SK-N-SH (cell line): ENCODE measurements at regions not wholly inside any gene's neighbourhood (a gene's known extent, or its start where the extent isn't known, plus 50 kb on each side); places are given as distances from the start of the nearest gene placed in this dataset.

ENCODE experiments used
- CTCF ChIA-PET: fragments of 300-600, 350-600 bp; formaldehyde crosslinking; extraction: SDS; loops from one replicate; lab custom pipeline; 2021; lab: Yijun Ruan, JAX
- POLR2A ChIA-PET: fragments of 350-600 bp; sonication (Branson Sonifier 250); formaldehyde crosslinking; extraction: SDS; loops from one replicate; lab custom pipeline; 2020; ENCODE audit warnings: antibody characterized with exemption, inconsistent platforms; lab: Yijun Ruan, JAX
- DNase-seq: peaks from one replicate; pipeline ENCODE4 v3.0.0; 2012
- H2AFZ ChIP-seq: fragments of 200-600 bp; sonication (generic); 2 replicates; pipeline ENCODE4 v1.8.1; 2016; ENCODE audit warnings: antibody characterized with exemption, mild to moderate bottlenecking, low read depth
- H3F3A ChIP-seq: fragments of 200-600 bp; sonication (generic); replicated peaks from 2 replicates; pipeline ENCODE3; 2016; ENCODE audit warnings: antibody characterized with exemption, mild to moderate bottlenecking; ENCODE audit not compliant: insufficient read depth
- H3K27ac ChIP-seq, 2 experiments: fragments of 200-500 bp in 1 of 2; fragments of 200-600 bp in 1 of 2; sonication (Bioruptor generic) in 1 of 2; sonication (generic), shearing (Covaris generic) in 1 of 2; 2 replicates each; pipeline versions ENCODE4 v1.5.1 to v1.6.1; 2014 to 2016; ENCODE audit warnings: low read depth in 2 of 2, inconsistent platforms in 1 of 2, low read length in 1 of 2, mild to moderate bottlenecking in 1 of 2, mixed read lengths in 1 of 2
- H3K27me3 ChIP-seq: fragments of 200-600 bp; sonication (generic), shearing (Covaris generic); 2 replicates; pipeline ENCODE4 v1.6.1; 2016; ENCODE audit warnings: mixed run types; ENCODE audit not compliant: insufficient read depth
- H3K36me3 ChIP-seq, 2 experiments: fragments of 200-500 bp in 1 of 2; fragments of 200-600 bp in 1 of 2; sonication (Bioruptor generic) in 1 of 2; sonication (generic) in 1 of 2; replicated peaks in 1 of 2; 2 replicates each; pipeline versions ENCODE3 to v1.5.1; 2014 to 2016; ENCODE audit warnings: low read length in 1 of 2, mild to moderate bottlenecking in 1 of 2; ENCODE audit not compliant: insufficient read depth in 2 of 2, control insufficient read depth in 1 of 2
- H3K4me1 ChIP-seq, 2 experiments: fragments of 200-500 bp in 1 of 2; fragments of 200-600 bp in 1 of 2; sonication (Bioruptor generic) in 1 of 2; sonication (generic), shearing (Covaris generic) in 1 of 2; 2 replicates each; pipeline versions ENCODE4 v1.5.1 to v1.6.1; 2014 to 2016; ENCODE audit warnings: low read depth in 1 of 2, low read length in 1 of 2, mixed run types in 1 of 2; ENCODE audit not compliant: insufficient read depth in 2 of 2, control insufficient read depth in 1 of 2
- H3K4me2 ChIP-seq: fragments of 200-600 bp; sonication (generic), shearing (Covaris generic); 2 replicates; pipeline ENCODE4 v1.6.1; 2017; ENCODE audit warnings: mixed run types
- H3K4me3 ChIP-seq, 2 experiments: fragments of 200-500 bp in 1 of 2; fragments of 200-600 bp in 1 of 2; sonication (Bioruptor generic) in 1 of 2; sonication (generic), shearing (Covaris generic) in 1 of 2; 2 replicates each; pipeline versions ENCODE4 v1.5.1 to v1.8.1; 2014 to 2016; ENCODE audit warnings: low read depth in 2 of 2, inconsistent platforms in 1 of 2, low read length in 1 of 2, mild to moderate bottlenecking in 1 of 2, mixed read lengths in 1 of 2, moderate library complexity in 1 of 2
- H3K79me2 ChIP-seq: fragments of 200-600 bp; sonication (generic); 2 replicates; pipeline ENCODE4 v1.8.1; 2017; ENCODE audit warnings: mild to moderate bottlenecking; ENCODE audit not compliant: insufficient read depth
- H3K9ac ChIP-seq: fragments of 200-600 bp; sonication (generic); 2 replicates; pipeline ENCODE4 v1.6.1; 2017; ENCODE audit warnings: mixed run types
- H3K9me2 ChIP-seq: fragments of 200-600 bp; sonication (generic); 2 replicates; pipeline ENCODE4 v1.6.1; 2017; ENCODE audit warnings: mixed run types
- H3K9me3 ChIP-seq: fragments of 200-600 bp; sonication (generic); 2 replicates; pipeline ENCODE4 v1.6.1; 2017; ENCODE audit warnings: mixed run types, mild to moderate bottlenecking, moderate library complexity
- H4K20me1 ChIP-seq: fragments of 200-600 bp; sonication (generic); 2 replicates; pipeline ENCODE4 v1.6.1; 2017; ENCODE audit warnings: mild to moderate bottlenecking, mixed run types; ENCODE audit not compliant: insufficient read depth
- CHD2 ChIP-seq: fragments of 150-350 bp; IDR thresholded peaks from 2 replicates; pipeline ENCODE4 v1.6.1; 2018; ENCODE audit warnings: low read length; ENCODE audit not compliant: partially characterized antibody
- EZH2phosphoT487 ChIP-seq: fragments of 200-600 bp; sonication (generic); IDR thresholded peaks from 2 replicates; pipeline ENCODE4 v1.6.1; 2017; ENCODE audit warnings: low read depth, mixed run types, mild to moderate bottlenecking, antibody characterized with exemption, moderate library complexity, borderline replicate concordance
- FOXJ3 ChIP-seq: sonication (generic); formaldehyde crosslinking; IDR thresholded peaks from 2 replicates; pipeline ENCODE4 v1.5.1; 2020; ENCODE audit warnings: mild to moderate bottlenecking, missing genetic modification reagents
- NFIC ChIP-seq: IDR thresholded peaks from 2 replicates; pipeline ENCODE4 v1.4.0; 2012; ENCODE audit warnings: borderline replicate concordance
- REST ChIP-seq: IDR thresholded peaks from 2 replicates; pipeline ENCODE4 v1.6.1; 2012; ENCODE audit warnings: mild to moderate bottlenecking, low read depth, low read length, moderate library complexity
- RXRA ChIP-seq: IDR thresholded peaks from 2 replicates; pipeline ENCODE4 v1.4.0; 2012; ENCODE audit warnings: low read depth, mild to moderate bottlenecking, borderline replicate concordance
- SIN3A ChIP-seq: IDR thresholded peaks from 2 replicates; pipeline ENCODE4 v1.6.1; 2012; ENCODE audit warnings: low read depth, mild to moderate bottlenecking, low read length, moderate library complexity, borderline replicate concordance
- USF1 ChIP-seq: IDR thresholded peaks from 2 replicates; pipeline ENCODE4 v1.4.0; 2012; ENCODE audit warnings: low read depth, borderline replicate concordance
- USF2 ChIP-seq: fragments of 150-350 bp; IDR thresholded peaks from 2 replicates; pipeline ENCODE4 v1.6.1; 2017; ENCODE audit warnings: antibody characterized with exemption, low read length, low read depth, borderline replicate concordance
- YY1 ChIP-seq: IDR thresholded peaks from 2 replicates; pipeline ENCODE4 v1.4.0; 2012; ENCODE audit warnings: low read depth, mild to moderate bottlenecking
- ZBTB33 ChIP-seq: IDR thresholded peaks from 2 replicates; pipeline ENCODE4 v1.4.0; 2012; ENCODE audit warnings: low read depth, borderline replicate concordance
- WGBS: methylation state at CpG from one replicate; pipeline ENCODE4 v1.1.6; 2017; ENCODE audit warnings: low lambda C conversion rate; 5-methylcytosine and 5-hydroxymethylcytosine counted together

GRCh38 chr10:55750458-55750857, 610.6 kb downstream of the ZWINT start:
- TF ChIP-seq FOXJ3 (CRISPR knock-in tag) (no peak), NFIC (no peak), YY1 (no peak), CHD2 (no peak), USF1 (no peak), REST (no peak), SIN3A (no peak), EZH2phosphoT487 (no peak), USF2 (no peak), RXRA (no peak), ZBTB33 (no peak)
- no peak overlapping the region for H3K9ac ChIP-seq
- H3K27me3 ChIP-seq: no peaks in the 10 kb centered on the region
- H3K27ac ChIP-seq: no peak overlapping the region
- H2AFZ ChIP-seq: no peak overlapping the region
- WGBS: 48% methylated on average over 2 of the region's 2 CpGs
- POLR2A ChIA-PET: no interaction called here
- no peaks in the 10 kb centered on the region for H3K9me2 ChIP-seq
- DNase-seq: no peak
- H3K4me3 ChIP-seq: no peak overlapping the region
- H3K4me2 ChIP-seq: no peak overlapping the region
- no peaks in the 10 kb centered on the region for H3K9me3 ChIP-seq
- no peaks in the 10 kb centered on the region for H4K20me1 ChIP-seq
- CTCF ChIA-PET: interaction anchor here (0.6 to 1.6 kb wide), 4 partner anchors 9 to 949 kb away, joined by 3 to 4 read pairs (median 3); no protein-coding TSS in a partner anchor
- H3K79me2 ChIP-seq: no peaks in the 10 kb centered on the region
- no peaks in the 10 kb centered on the region for H3F3A ChIP-seq
- H3K4me1 ChIP-seq: no peaks in the 10 kb centered on the region
- no peaks in the 10 kb centered on the region for H3K36me3 ChIP-seq
